BLaER1 treated with 17β-estradiol and CSF1 and Interleukin-3, amounts not matched to agents 10 nM and 100 nM (cell line): ENCODE measurements at regions not wholly inside any gene's neighbourhood (a gene's known extent, or its start where the extent isn't known, plus 50 kb on each side); places are given as distances from the start of the nearest gene placed in this dataset.
A peak's percentile ranks its signal among the peaks of the same experiment; 100 is the strongest.
"Not testable (repeated sequence)": the region's sequence is repeated elsewhere in the genome, so short reads cannot be mapped to it uniquely, and the experiment has no call there.

Experiments used
- H3K27ac ChIP-seq, 11 experiments: shearing (Covaris generic); formaldehyde crosslinking; 2 replicates each; pipeline ENCODE4 v1.8.1; 2022
- H3K27me3 ChIP-seq, 11 experiments: shearing (Covaris generic); formaldehyde crosslinking; 2 replicates each; pipeline ENCODE4 v1.8.1; 2022
- H3K36me3 ChIP-seq, 11 experiments: shearing (Covaris generic); formaldehyde crosslinking; 2 replicates each; pipeline ENCODE4 v1.8.1; 2022
- H3K4me1 ChIP-seq, 10 experiments: shearing (Covaris generic); formaldehyde crosslinking; 2 replicates each; pipeline ENCODE4 v1.8.1; 2022
- H3K4me2 ChIP-seq, 11 experiments: shearing (Covaris generic); formaldehyde crosslinking; 2 replicates each; pipeline ENCODE4 v1.8.1; 2022
- H3K4me3 ChIP-seq, 10 experiments: shearing (Covaris generic); formaldehyde crosslinking; 2 replicates each; pipeline ENCODE4 v1.8.1; 2022
- H3K9ac ChIP-seq, 11 experiments: shearing (Covaris generic); formaldehyde crosslinking; 2 replicates each; pipeline ENCODE4 v1.8.1; 2022
- H3K9me3 ChIP-seq, 11 experiments: shearing (Covaris generic); formaldehyde crosslinking; replicated peaks in 1 of 11; 2 replicates each; pipeline ENCODE4 v1.8.1; 2022
- H4K20me1 ChIP-seq, 11 experiments: shearing (Covaris generic); formaldehyde crosslinking; 2 replicates each; pipeline ENCODE4 v1.8.1; 2022
- Cebpa-rat ChIP-seq, 11 experiments: shearing (Covaris generic); IDR thresholded peaks; 2 replicates each; pipeline ENCODE4 v1.8.1; 2022

- no peak overlapping the region for H3K9ac ChIP-seq
- no peaks in the 10 kb centered on the region for H4K20me1 ChIP-seq
- TF ChIP-seq Cebpa-rat (IDR thresholded peaks at IDR 0.05), result no peak
- H3K27me3 ChIP-seq, result no peaks in the 10 kb centered on the region
- peaks cover 0 to 22% (median 10%) of the 10 kb centered on the region in 10 experiments; a peak in 10 of 20 replicates for H3K4me1 ChIP-seq
- H3K4me3 ChIP-seq, result no peak overlapping the region
- no peaks in the 10 kb centered on the region for H3K9me3 ChIP-seq
- H3K4me2 ChIP-seq, result peak overlapping the region in 8 of 11 experiments; percentile 6 to 47 (median 32); a peak in 12 of 22 replicates
- no peak overlapping the region for H3K27ac ChIP-seq
- H3K36me3 ChIP-seq, result no peaks in the 10 kb centered on the region
Measured at GRCh38 chr9:89677702-89678395, 73.0 kb downstream of the GADD45G start.

GRCh38 chr9:89678396-89679015, 73.7 kb downstream of the GADD45G start:
- TF ChIP-seq Cebpa-rat (IDR thresholded peaks at IDR 0.05), result no peak
- Histone ChIP-seq H3K9me3 (no peaks in the 10 kb centered on the region), H3K36me3 (no peaks in the 10 kb centered on the region), H3K27me3 (no peaks in the 10 kb centered on the region), H4K20me1 (no peaks in the 10 kb centered on the region), H3K9ac (no peak overlapping the region), H3K4me3 (no peak overlapping the region), H3K4me2 (peak overlapping the region in 4 of 11 experiments; percentile 30 to 47 (median 42); a peak in 5 of 22 replicates), H3K27ac (no peak overlapping the region), H3K4me1 (peaks cover 0 to 22% (median 10%) of the 10 kb centered on the region in 10 experiments; a peak in 10 of 20 replicates)

- Histone ChIP-seq H3K27ac (no peak overlapping the region), H3K4me1 (peaks cover 0 to 22% (median 10%) of the 10 kb centered on the region in 10 experiments; a peak in 10 of 20 replicates), H3K4me2 (no peak overlapping the region), H3K9ac (no peak overlapping the region), H3K27me3 (no peaks in the 10 kb centered on the region), H4K20me1 (no peaks in the 10 kb centered on the region), H3K4me3 (no peak overlapping the region), H3K36me3 (no peaks in the 10 kb centered on the region), H3K9me3 (no peaks in the 10 kb centered on the region)
- TF ChIP-seq Cebpa-rat (IDR thresholded peaks at IDR 0.05), result no peak
Measured at GRCh38 chr9:89679016-89679415, 74.2 kb downstream of the GADD45G start.

GRCh38 chr9:89679581-89679980, 74.8 kb downstream of the GADD45G start:
- no peaks in the 10 kb centered on the region for H3K27me3 ChIP-seq
- H3K9ac ChIP-seq, result no peak overlapping the region
- no peaks in the 10 kb centered on the region for H3K9me3 ChIP-seq
- no peaks in the 10 kb centered on the region for H3K36me3 ChIP-seq
- no peak overlapping the region for H3K4me2 ChIP-seq
- no peak for TF ChIP-seq Cebpa-rat (IDR thresholded peaks at IDR 0.05)
- no peaks in the 10 kb centered on the region for H4K20me1 ChIP-seq
- no peak overlapping the region for H3K27ac ChIP-seq
- peaks cover 0 to 22% (median 10%) of the 10 kb centered on the region in 10 experiments; a peak in 10 of 20 replicates for H3K4me1 ChIP-seq
- H3K4me3 ChIP-seq, result no peak overlapping the region

- Histone ChIP-seq H3K4me1 (peaks cover 0 to 22% (median 10%) of the 10 kb centered on the region in 10 experiments; a peak in 11 of 20 replicates), H3K9me3 (no peaks in the 10 kb centered on the region), H3K4me2 (no peak overlapping the region; a peak in 2 of 22 replicates), H3K9ac (no peak overlapping the region), H3K27ac (no peak overlapping the region), H3K36me3 (no peaks in the 10 kb centered on the region), H3K4me3 (no peak overlapping the region), H3K27me3 (no peaks in the 10 kb centered on the region), H4K20me1 (no peaks in the 10 kb centered on the region)
- no peak for TF ChIP-seq Cebpa-rat (IDR thresholded peaks at IDR 0.05)
Measured at GRCh38 chr9:89680547-89681467, 76.0 kb downstream of the GADD45G start.

GRCh38 chr9:89681468-89681859, 76.7 kb downstream of the GADD45G start:
- not testable (repeated sequence) for H3K4me2 ChIP-seq, H4K20me1 ChIP-seq, H3K9me3 ChIP-seq, H3K4me3 ChIP-seq, H3K27ac ChIP-seq, H3K36me3 ChIP-seq, H3K9ac ChIP-seq, H3K27me3 ChIP-seq
- H3K4me1 ChIP-seq, result peaks cover 4 to 27% (median 14%) of the 10 kb centered on the region in 10 experiments; a peak in 14 of 20 replicates

- H3K27ac ChIP-seq, result no peak overlapping the region
- H4K20me1 ChIP-seq, result no peaks in the 10 kb centered on the region
- no peaks in the 10 kb centered on the region for H3K27me3 ChIP-seq
Measured at GRCh38 chr9:89683626-89684025, 78.8 kb downstream of the GADD45G start.

GRCh38 chr9:89684218-89684617, 79.4 kb downstream of the GADD45G start:
- Histone ChIP-seq H3K4me2 (no peak overlapping the region), H3K9ac (no peak overlapping the region)

More at GRCh38 chr9:89683626-89684025, 78.8 kb downstream of the GADD45G start:
- Histone ChIP-seq H3K4me2 (no peak overlapping the region), H3K4me3 (no peak overlapping the region), H3K4me1 (peaks cover 0 to 17% (median 10%) of the 10 kb centered on the region in 10 experiments; a peak in 12 of 20 replicates), H3K36me3 (no peaks in the 10 kb centered on the region), H3K9ac (no peak overlapping the region), H3K9me3 (no peaks in the 10 kb centered on the region)
- no peak for TF ChIP-seq Cebpa-rat (IDR thresholded peaks at IDR 0.05)

More at GRCh38 chr9:89684218-89684617, 79.4 kb downstream of the GADD45G start:
- H3K27me3 ChIP-seq, result no peaks in the 10 kb centered on the region
- H3K9me3 ChIP-seq, result no peaks in the 10 kb centered on the region
- no peak for TF ChIP-seq Cebpa-rat (IDR thresholded peaks at IDR 0.05)
- no peaks in the 10 kb centered on the region for H3K36me3 ChIP-seq
- no peak overlapping the region for H3K4me3 ChIP-seq
- peaks cover 0 to 17% (median 10%) of the 10 kb centered on the region in 10 experiments; a peak in 12 of 20 replicates for H3K4me1 ChIP-seq
- H3K27ac ChIP-seq, result no peak overlapping the region
- no peaks in the 10 kb centered on the region for H4K20me1 ChIP-seq
